ENCODE measurements at regions not wholly inside any gene's neighbourhood (a gene's known extent, or its start where the extent isn't known, plus 50 kb on each side); places are given as distances from the start of the nearest gene placed in this dataset.
"Not testable (repeated sequence)": the region's sequence is repeated elsewhere in the genome, so short reads cannot be mapped to it uniquely, and the experiment has no call there.

GRCh38 chr1:14350197-14350596, 248.3 kb upstream of the KAZN start:
- H3K4me2 ChIP-seq (ENCODE audit: control insufficient read depth, extremely low read depth, insufficient read depth, low read depth, low read length), result no peak overlapping the region
- no peaks in the 10 kb centered on the region for H3K79me2 ChIP-seq (ENCODE audit: control insufficient read depth, insufficient read depth, low read length)
- FAIRE-seq (no peak), DNase-seq (ENCODE audit: low read depth, low spot score) (no peak)
- no peaks in the 10 kb centered on the region for H4K20me1 ChIP-seq (ENCODE audit: control insufficient read depth, extremely low read depth, insufficient read depth, low read length)
- TF ChIP-seq EZH2 (IDR thresholded peaks at IDR 0.05; ENCODE audit: low read length), result no peak
- no peak for TF ChIP-seq CTCF (optimal IDR thresholded peaks at IDR 0.05 in 1 of 3, IDR thresholded peaks at IDR 0.05 in 1 of 3, conservative IDR thresholded peaks at IDR 0.05 in 1 of 3; ENCODE audit: extremely low read depth in 1 of 3, insufficient read depth in 2 of 3, low read length in 3 of 3)
- H3K9me1 ChIP-seq (ENCODE audit: control insufficient read depth, extremely low read depth, insufficient read depth, low read length), result no peaks in the 10 kb centered on the region
- H3K4me3 ChIP-seq (ENCODE audit: control insufficient read depth in 2 of 3, extremely low read depth in 1 of 3, insufficient read depth in 2 of 3, low read depth in 1 of 3, low read length in 3 of 3), result no peak overlapping the region
- no peak overlapping the region for H2AFZ ChIP-seq (ENCODE audit: control insufficient read depth, low read length)
- H3K27me3 ChIP-seq (ENCODE audit: control insufficient read depth, extremely low read depth, insufficient read depth, low read length), result no peaks in the 10 kb centered on the region
- H3K9ac ChIP-seq (ENCODE audit: control insufficient read depth, extremely low read depth, insufficient read depth, low read length), result no peak overlapping the region
- no peaks in the 10 kb centered on the region for H3K36me3 ChIP-seq (ENCODE audit: control insufficient read depth in 2 of 2, extremely low read depth in 1 of 2, insufficient read depth in 2 of 2, low read length in 2 of 2)
- no peaks in the 10 kb centered on the region for H3K9me3 ChIP-seq (ENCODE audit: control insufficient read depth, low read depth, low read length)
- no peak overlapping the region for H3K27ac ChIP-seq (ENCODE audit: control insufficient read depth, insufficient read depth, low read length)
- dilution Hi-C loops (cut with MboI; ENCODE audit: extremely low pct_ligation_motif_present, low sequenced_read_pairs), result no loop called here
- H3K4me1 ChIP-seq (ENCODE audit: control insufficient read depth, extremely low read depth, insufficient read depth, low read length), result no peaks in the 10 kb centered on the region

GRCh38 chr1:14352897-14353296, 245.6 kb upstream of the KAZN start:
- DNase-seq (ENCODE audit: low read depth, low spot score) (no peak), FAIRE-seq (no peak)
- Histone ChIP-seq H3K9me3 (ENCODE audit: control insufficient read depth, low read depth, low read length) (no peaks in the 10 kb centered on the region), H3K79me2 (ENCODE audit: control insufficient read depth, insufficient read depth, low read length) (no peaks in the 10 kb centered on the region), H3K4me3 (ENCODE audit: control insufficient read depth in 2 of 3, extremely low read depth in 1 of 3, insufficient read depth in 2 of 3, low read depth in 1 of 3, low read length in 3 of 3) (no peak overlapping the region), H3K36me3 (ENCODE audit: control insufficient read depth in 2 of 2, extremely low read depth in 1 of 2, insufficient read depth in 2 of 2, low read length in 2 of 2) (no peaks in the 10 kb centered on the region), H3K9ac (ENCODE audit: control insufficient read depth, extremely low read depth, insufficient read depth, low read length) (no peak overlapping the region), H3K9me1 (ENCODE audit: control insufficient read depth, extremely low read depth, insufficient read depth, low read length) (no peaks in the 10 kb centered on the region), H3K4me2 (ENCODE audit: control insufficient read depth, extremely low read depth, insufficient read depth, low read depth, low read length) (no peak overlapping the region), H3K27ac (ENCODE audit: control insufficient read depth, insufficient read depth, low read length) (no peak overlapping the region), H4K20me1 (ENCODE audit: control insufficient read depth, extremely low read depth, insufficient read depth, low read length) (no peaks in the 10 kb centered on the region), H3K4me1 (ENCODE audit: control insufficient read depth, extremely low read depth, insufficient read depth, low read length) (no peaks in the 10 kb centered on the region), H3K27me3 (ENCODE audit: control insufficient read depth, extremely low read depth, insufficient read depth, low read length) (no peaks in the 10 kb centered on the region), H2AFZ (ENCODE audit: control insufficient read depth, low read length) (no peak overlapping the region)
- TF ChIP-seq EZH2 (IDR thresholded peaks at IDR 0.05; ENCODE audit: low read length) (no peak), CTCF (optimal IDR thresholded peaks at IDR 0.05 in 1 of 3, IDR thresholded peaks at IDR 0.05 in 1 of 3, conservative IDR thresholded peaks at IDR 0.05 in 1 of 3; ENCODE audit: extremely low read depth in 1 of 3, insufficient read depth in 2 of 3, low read length in 3 of 3) (no peak)
- dilution Hi-C loops (cut with MboI; ENCODE audit: extremely low pct_ligation_motif_present, low sequenced_read_pairs), result no loop called here

GRCh38 chr1:14361005-14361404, 237.5 kb upstream of the KAZN start:
- H3K4me3 ChIP-seq (ENCODE audit: control insufficient read depth in 2 of 3, extremely low read depth in 1 of 3, insufficient read depth in 2 of 3, low read depth in 1 of 3, low read length in 3 of 3); H3K27ac ChIP-seq (ENCODE audit: control insufficient read depth, insufficient read depth, low read length); dilution Hi-C loops (cut with MboI; ENCODE audit: extremely low pct_ligation_motif_present, low sequenced_read_pairs); H3K9me3 ChIP-seq (ENCODE audit: control insufficient read depth, low read depth, low read length); H3K79me2 ChIP-seq (ENCODE audit: control insufficient read depth, insufficient read depth, low read length); H3K27me3 ChIP-seq (ENCODE audit: control insufficient read depth, extremely low read depth, insufficient read depth, low read length); H4K20me1 ChIP-seq (ENCODE audit: control insufficient read depth, extremely low read depth, insufficient read depth, low read length); DNase-seq (ENCODE audit: low read depth, low spot score); H3K9ac ChIP-seq (ENCODE audit: control insufficient read depth, extremely low read depth, insufficient read depth, low read length); H3K9me1 ChIP-seq (ENCODE audit: control insufficient read depth, extremely low read depth, insufficient read depth, low read length); H3K36me3 ChIP-seq (ENCODE audit: control insufficient read depth in 2 of 2, extremely low read depth in 1 of 2, insufficient read depth in 2 of 2, low read length in 2 of 2); H3K4me1 ChIP-seq (ENCODE audit: control insufficient read depth, extremely low read depth, insufficient read depth, low read length); H3K4me2 ChIP-seq (ENCODE audit: control insufficient read depth, extremely low read depth, insufficient read depth, low read depth, low read length): not testable (repeated sequence)
- peak overlapping the region; percentile 85 for H2AFZ ChIP-seq (ENCODE audit: control insufficient read depth, low read length)
- peak; percentile 68 for FAIRE-seq
